GM19455 (cell line): ENCODE measurements at regions not wholly inside any gene's neighbourhood (a gene's known extent, or its start where the extent isn't known, plus 50 kb on each side); places are given as distances from the start of the nearest gene placed in this dataset.
"Not testable (repeated sequence)": the region's sequence is repeated elsewhere in the genome, so short reads cannot be mapped to it uniquely, and the experiment has no call there.

Experiments
- ATAC-seq: cut with Tn5 transposase; IDR thresholded peaks from one replicate; pipeline ENCODE4 v1.9.1; 2021; ENCODE audit not compliant: unreplicated experiment

DNA sequence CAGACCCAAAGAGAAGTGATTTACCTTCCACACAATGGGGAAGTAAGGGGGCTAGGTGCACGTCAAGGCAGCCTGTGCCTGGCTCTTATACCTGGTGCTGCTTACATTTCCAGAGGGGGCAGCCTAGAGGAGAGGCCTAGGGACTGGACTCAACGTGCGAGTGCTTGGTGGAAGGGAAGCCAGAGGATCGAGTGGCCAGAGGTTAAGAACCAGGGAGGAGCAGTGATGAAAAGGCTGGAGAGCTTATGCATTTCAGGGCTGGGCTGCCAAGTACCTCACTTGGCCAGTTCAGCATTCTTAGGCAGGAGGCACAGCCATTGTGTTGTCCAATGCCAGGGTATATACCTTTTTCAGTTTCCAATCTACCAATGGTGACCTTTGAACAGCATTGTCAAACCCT, 77.4 kb downstream of the LAT start:
- not testable (repeated sequence) for ATAC-seq

DNA sequence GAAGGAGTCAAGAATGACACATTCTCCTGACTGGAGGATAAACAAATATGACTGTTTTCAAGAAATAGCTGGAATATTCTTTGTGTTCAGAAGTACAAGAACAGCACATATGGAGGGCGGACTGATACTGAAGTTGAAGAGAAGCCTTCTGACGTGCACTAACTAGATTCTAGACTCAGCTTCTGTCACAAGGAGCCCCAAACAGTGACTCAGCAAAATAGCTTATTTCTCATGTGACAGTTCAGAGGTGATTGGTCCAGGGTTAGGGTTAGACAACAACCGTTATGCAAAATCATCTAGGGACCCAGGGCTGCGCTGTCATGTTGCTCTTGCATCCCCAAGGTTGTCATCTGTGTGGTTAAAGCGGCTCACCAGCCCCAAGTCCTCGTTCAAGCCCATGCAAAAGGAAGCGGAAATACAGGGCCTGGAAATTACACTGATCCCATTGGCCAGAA, 76.6 kb downstream of the LAT start:
- ATAC-seq, result not testable (repeated sequence)

- ATAC-seq, result not testable (repeated sequence)
These were observed 75.4 kb downstream of the LAT start for GRCh38 chr16:29060022-29060810.

GRCh38 chr16:29059575-29059974, 74.7 kb downstream of the LAT start:
- ATAC-seq, result not testable (repeated sequence)
